ENCODE measurements at regions not wholly inside any gene's neighbourhood (a gene's known extent, or its start where the extent isn't known, plus 50 kb on each side); places are given as distances from the start of the nearest gene placed in this dataset.

DNA sequence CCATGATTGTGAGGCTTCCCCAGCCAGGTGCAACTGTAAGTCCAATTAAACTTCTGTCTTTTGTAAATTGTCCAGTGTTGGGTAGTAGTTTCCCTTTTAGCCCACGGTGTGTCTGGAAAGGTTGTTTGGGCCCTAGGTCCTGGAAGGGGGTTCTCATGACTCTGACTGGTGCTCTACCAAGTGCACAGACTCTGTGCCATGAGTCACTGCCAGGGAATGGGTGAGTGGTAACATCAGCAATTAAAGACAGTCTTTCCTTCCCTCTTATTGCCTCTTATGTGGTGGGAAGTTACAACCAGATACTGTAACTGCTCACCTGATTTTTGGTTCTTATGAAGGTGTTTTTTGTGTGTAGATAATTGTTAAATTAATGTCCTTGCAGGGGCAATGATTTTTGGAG, 141.2 kb downstream of the PRDM9 start:
- Histone ChIP-seq H4K5ac (ENCODE audit: low read depth, low read length) (no peak overlapping the region), H3K23ac (ENCODE audit: low read depth, low read length) (no peak overlapping the region), H4K91ac (ENCODE audit: insufficient read depth, low read depth, low read length) (no peak overlapping the region), H2BK5ac (ENCODE audit: low read depth, low read length, poor library complexity, severe bottlenecking) (no peak overlapping the region), H2AK5ac (ENCODE audit: low read depth, low read length) (no peak overlapping the region), H4K8ac (ENCODE audit: low read depth in 2 of 2, low read length in 2 of 2) (no peak overlapping the region), H3K4me3 (ENCODE audit: insufficient read depth, low read depth, low read length) (no peak overlapping the region), H3K36me3 (ENCODE audit: control insufficient read depth, insufficient read depth, low read length) (no peaks in the 10 kb centered on the region), H2BK15ac (ENCODE audit: low read depth, low read length) (no peak overlapping the region), H3K14ac (replicated peaks; ENCODE audit: low read depth, low read length) (no peak overlapping the region), H2AK9ac (replicated peaks; ENCODE audit: low read depth, low read length, poor library complexity) (no peak overlapping the region), H3K4me2 (ENCODE audit: low read depth, low read length) (no peak overlapping the region), H3K79me1 (ENCODE audit: low read depth in 1 of 2, low read length in 2 of 2) (no peaks in the 10 kb centered on the region), H3K18ac (ENCODE audit: low read depth, low read length) (no peak overlapping the region), H3K56ac (ENCODE audit: extremely low read depth, insufficient read depth, low read length) (no peak overlapping the region), H4K20me1 (ENCODE audit: insufficient read depth, low read length) (no peaks in the 10 kb centered on the region), H3K27me3 (ENCODE audit: control insufficient read depth, insufficient read depth, low read length) (no peaks in the 10 kb centered on the region), H3K9me1 (ENCODE audit: insufficient read depth, low read length) (no peaks in the 10 kb centered on the region), H3K27ac (ENCODE audit: insufficient read depth, low read length) (no peak overlapping the region), H2BK20ac (ENCODE audit: low read depth, low read length) (no peak overlapping the region), H2BK120ac (ENCODE audit: low read depth, low read length) (no peak overlapping the region), H3K4ac (ENCODE audit: low read depth, low read length) (no peak overlapping the region), H3K9ac (ENCODE audit: low read depth, low read length) (no peak overlapping the region), H3K4me1 (ENCODE audit: control insufficient read depth, insufficient read depth, low read length) (no peaks in the 10 kb centered on the region), H3K9me3 (ENCODE audit: control insufficient read depth, insufficient read depth, low read length) (peaks cover 4% of the 10 kb centered on the region), H2AFZ (replicated peaks; ENCODE audit: low read length, poor library complexity) (no peak overlapping the region)
- dilution Hi-C loops (cut with HindIII; ENCODE audit: low sequenced_read_pairs, unreplicated experiment): no loop called here
- TF ChIP-seq POLR2A (IDR thresholded peaks at IDR 0.05; ENCODE audit: low read depth, low read length): no peak
- no peak for TF ChIP-seq RCOR1 (IDR thresholded peaks at IDR 0.05; ENCODE audit: insufficient replicate concordance, low read length)
- TF ChIP-seq FOS (IDR thresholded peaks at IDR 0.05; ENCODE audit: low read depth, low read length): no peak
- no peak for TF ChIP-seq CEBPB (IDR thresholded peaks at IDR 0.05; ENCODE audit: low read depth, low read length)
- no peak for TF ChIP-seq BHLHE40 (IDR thresholded peaks at IDR 0.05; ENCODE audit: low read depth, low read length)
- TF ChIP-seq RAD21 (IDR thresholded peaks at IDR 0.05; ENCODE audit: low read length): no peak
- no peak for TF ChIP-seq MAZ (IDR thresholded peaks at IDR 0.05; ENCODE audit: borderline replicate concordance, low read depth, low read length)
- TF ChIP-seq CHD1 (IDR thresholded peaks at IDR 0.05; ENCODE audit: low read depth, low read length): no peak
- no peak for TF ChIP-seq RFX5 (IDR thresholded peaks at IDR 0.05; ENCODE audit: low read depth, low read length)
- TF ChIP-seq USF2 (IDR thresholded peaks at IDR 0.05; ENCODE audit: low read depth, low read length): no peak
- no peak for TF ChIP-seq NFE2L2 (IDR thresholded peaks at IDR 0.05; ENCODE audit: low read depth, low read length)
- no peak for TF ChIP-seq SMC3 (IDR thresholded peaks at IDR 0.05; ENCODE audit: low read depth, low read length)
- TF ChIP-seq ELK1 (IDR thresholded peaks at IDR 0.05; ENCODE audit: borderline replicate concordance, low read depth, low read length): no peak
- TF ChIP-seq MAFK (IDR thresholded peaks at IDR 0.05; ENCODE audit: low read depth, low read length): no peak
- TF ChIP-seq MXI1 (IDR thresholded peaks at IDR 0.05; ENCODE audit: borderline replicate concordance, low read depth, low read length): no peak
- TF ChIP-seq, protein P1, sequence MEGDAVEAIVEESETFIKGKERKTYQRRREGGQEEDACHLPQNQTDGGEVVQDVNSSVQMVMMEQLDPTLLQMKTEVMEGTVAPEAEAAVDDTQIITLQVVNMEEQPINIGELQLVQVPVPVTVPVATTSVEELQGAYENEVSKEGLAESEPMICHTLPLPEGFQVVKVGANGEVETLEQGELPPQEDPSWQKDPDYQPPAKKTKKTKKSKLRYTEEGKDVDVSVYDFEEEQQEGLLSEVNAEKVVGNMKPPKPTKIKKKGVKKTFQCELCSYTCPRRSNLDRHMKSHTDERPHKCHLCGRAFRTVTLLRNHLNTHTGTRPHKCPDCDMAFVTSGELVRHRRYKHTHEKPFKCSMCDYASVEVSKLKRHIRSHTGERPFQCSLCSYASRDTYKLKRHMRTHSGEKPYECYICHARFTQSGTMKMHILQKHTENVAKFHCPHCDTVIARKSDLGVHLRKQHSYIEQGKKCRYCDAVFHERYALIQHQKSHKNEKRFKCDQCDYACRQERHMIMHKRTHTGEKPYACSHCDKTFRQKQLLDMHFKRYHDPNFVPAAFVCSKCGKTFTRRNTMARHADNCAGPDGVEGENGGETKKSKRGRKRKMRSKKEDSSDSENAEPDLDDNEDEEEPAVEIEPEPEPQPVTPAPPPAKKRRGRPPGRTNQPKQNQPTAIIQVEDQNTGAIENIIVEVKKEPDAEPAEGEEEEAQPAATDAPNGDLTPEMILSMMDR (conservative IDR thresholded peaks at IDR 0.05; ENCODE audit: low read depth, low read length): no peak
- CTCF ChIA-PET: no interaction called here
- POLR2A ChIA-PET (ENCODE audit: unreplicated experiment): no interaction called here
- in situ Hi-C loops (cut with MboI; ENCODE audit: low sequenced_read_pairs): no loop called here
- no peak for ATAC-seq (ENCODE audit: low read depth)
- intact Hi-C loops (cut with micrococcal nuclease): no loop called here
- no peak for DNase-seq
- no CpG with 5 or more reads among the region's 1 CpG for WGBS, 2 experiments (ENCODE audit: extremely low coverage in 2 of 2, insufficient read length in 1 of 2)
- no TSS peak for BruUV-seq (replicated peaks)

All from IMR-90 (cell line).